ENCODE measurements at regions not wholly inside any gene's neighbourhood (a gene's known extent, or its start where the extent isn't known, plus 50 kb on each side); places are given as distances from the start of the nearest gene placed in this dataset.

DNA sequence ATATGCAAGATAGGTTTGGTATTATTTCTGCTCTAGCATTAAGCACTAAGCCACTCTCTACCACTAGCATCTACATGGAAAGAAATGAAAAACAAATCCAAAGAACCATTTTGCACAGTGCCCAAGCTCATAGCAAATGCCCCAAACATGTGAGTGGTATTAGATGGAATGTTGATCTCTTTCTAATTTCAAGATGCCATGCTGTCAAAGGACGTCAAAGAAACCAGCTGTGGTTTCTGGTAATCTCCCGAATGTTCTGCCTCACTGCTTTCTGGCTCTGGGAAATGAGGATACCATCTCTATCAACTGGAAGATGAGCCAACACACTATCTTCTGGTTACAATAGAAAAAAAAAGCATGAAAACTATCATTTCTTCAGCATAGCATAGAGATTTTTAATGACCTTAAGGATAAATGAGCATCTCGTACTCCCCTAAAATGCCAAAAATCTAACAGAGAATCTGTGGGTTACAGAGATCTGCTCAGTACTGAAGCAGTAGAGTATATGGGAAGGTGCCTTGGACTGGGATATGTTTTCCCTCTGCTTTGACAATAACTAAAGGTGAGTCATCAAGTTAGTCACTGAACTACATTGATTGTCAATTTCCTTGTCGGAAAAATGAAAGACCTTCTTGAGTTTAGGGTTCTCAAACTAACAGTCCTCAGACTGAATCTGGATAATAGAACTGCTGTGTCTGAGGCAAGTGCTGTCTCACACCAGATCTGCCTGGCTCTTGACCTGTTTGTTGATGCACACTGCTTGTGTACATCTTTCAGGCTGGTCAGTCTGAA, 244.8 kb upstream of the NCKAP5 start:
- Histone ChIP-seq H3K4me1 (replicated peaks in 1 of 4; ENCODE audit: control insufficient read depth in 3 of 4, insufficient read depth in 4 of 4, low read length in 3 of 4) (peaks cover 0 to 3% (median 0%) of the 10 kb centered on the region in 4 experiments; a peak in 2 of 7 replicates), H3K56ac (replicated peaks; ENCODE audit: insufficient read length, low read depth, low read length) (no peak overlapping the region), H3K9ac (replicated peaks in 1 of 4; ENCODE audit: extremely low read depth in 1 of 4, low read depth in 3 of 4, low read length in 3 of 4) (no peak overlapping the region), H2BK15ac (ENCODE audit: low read length) (no peak overlapping the region), H4K5ac (ENCODE audit: insufficient read length, low read depth, low read length) (no peak overlapping the region), H4K91ac (replicated peaks; ENCODE audit: insufficient read length, low read length) (no peak overlapping the region), H2BK12ac (ENCODE audit: low read depth, low read length) (no peak overlapping the region), H3K27me3 (replicated peaks in 1 of 4; ENCODE audit: control insufficient read depth in 3 of 4, extremely low read depth in 1 of 4, insufficient read depth in 3 of 4, low read length in 3 of 4) (no peaks in the 10 kb centered on the region), H2BK20ac (ENCODE audit: low read length) (no peak overlapping the region), H3K4ac (replicated peaks; ENCODE audit: insufficient read length, low read depth, low read length) (no peak overlapping the region), H3K14ac (ENCODE audit: insufficient read length) (no peak overlapping the region), H2AFZ (ENCODE audit: low read length) (no peak overlapping the region), H3K9me3 (ENCODE audit: insufficient read depth in 2 of 2, low read depth in 1 of 2, low read length in 1 of 2) (no peaks in the 10 kb centered on the region), H3K18ac (ENCODE audit: extremely low read depth, low read length) (no peak overlapping the region), H4K20me1 (replicated peaks in 1 of 2; ENCODE audit: control insufficient read depth in 1 of 2, insufficient read depth in 2 of 2, low read length in 2 of 2) (no peaks in the 10 kb centered on the region), H2AK5ac (ENCODE audit: low read depth, low read length) (no peak overlapping the region), H3K23ac (ENCODE audit: insufficient read length) (no peak overlapping the region), H3K23me2 (ENCODE audit: low read depth, low read length) (no peaks in the 10 kb centered on the region), H3K4me3 (ENCODE audit: extremely low read depth in 1 of 4, insufficient read depth in 2 of 4, low read depth in 3 of 4, low read length in 4 of 4) (no peak overlapping the region), H2BK5ac (ENCODE audit: low read depth, low read length) (no peak overlapping the region), H3K4me2 (ENCODE audit: insufficient read depth in 1 of 2, low read depth in 2 of 2, low read length in 2 of 2) (no peak overlapping the region), H3K36me3 (ENCODE audit: control insufficient read depth in 2 of 4, insufficient read depth in 4 of 4, low read length in 3 of 4) (no peaks in the 10 kb centered on the region), H3K27ac (ENCODE audit: low read depth, low read length) (no peak overlapping the region), H3K79me1 (ENCODE audit: low read depth, low read length) (no peaks in the 10 kb centered on the region), H4K8ac (ENCODE audit: extremely low read depth, insufficient read depth, low read length) (no peak overlapping the region), H3K79me2 (ENCODE audit: control insufficient read depth in 1 of 2, insufficient read depth in 2 of 2, low read length in 2 of 2) (no peaks in the 10 kb centered on the region), H2BK120ac (replicated peaks; ENCODE audit: low read depth, low read length) (no peak overlapping the region)
- DNase-seq (ENCODE audit: low read depth in 1 of 2, low spot score in 2 of 2) = no peak
- no peak for TF ChIP-seq CBX8 (IDR thresholded peaks at IDR 0.05; ENCODE audit: borderline replicate concordance, low read depth, low read length)
- no peak for TF ChIP-seq POLR2AphosphoS5 (IDR thresholded peaks at IDR 0.05; ENCODE audit: low read depth, low read length)
- TF ChIP-seq SP2 (IDR thresholded peaks at IDR 0.05; ENCODE audit: low read length) = no peak
- TF ChIP-seq CREB1 (IDR thresholded peaks at IDR 0.05) = no peak
- TF ChIP-seq TAF7 (optimal IDR thresholded peaks at IDR 0.05; ENCODE audit: borderline replicate concordance, low read depth, low read length) = no peak
- TF ChIP-seq MAFK (IDR thresholded peaks at IDR 0.05; ENCODE audit: low read depth, low read length) = no peak
- ChIA-PET POLR2A (ENCODE audit: partially characterized antibody) (no interaction called here), CTCF (ENCODE audit: partially characterized antibody) (no interaction called here)
- 80% methylated on average over 4 of the region's 4 CpGs; no CpG with 5 or more reads in 1 of the 2 experiments for WGBS, 2 experiments (ENCODE audit: extremely low coverage in 1 of 2, insufficient coverage in 1 of 2, insufficient read length in 1 of 2, insufficient replicate concordance in 2 of 2, low coverage in 1 of 2, low lambda C conversion rate in 2 of 2, missing lambda C conversion rate in 1 of 2)
- FAIRE-seq = no peak

All from H1 (cell line).